ENCODE measurements at regions not wholly inside any gene's neighbourhood (a gene's known extent, or its start where the extent isn't known, plus 50 kb on each side); places are given as distances from the start of the nearest gene placed in this dataset.

GRCh38 chr3:192040282-192041043 is 579.5 kb downstream of the PYDC2 start:
- H3K27me3 Mint-ChIP-seq (ENCODE audit: low read depth) = no peaks in the 10 kb centered on the region
- H3K4me3 Mint-ChIP-seq = no peak overlapping the region
- no peaks in the 10 kb centered on the region for H3K9me3 Mint-ChIP-seq
- H3K27ac Mint-ChIP-seq (ENCODE audit: unreplicated experiment) = no peak overlapping the region
- H3K4me1 Mint-ChIP-seq = no peaks in the 10 kb centered on the region
- no peak for DNase-seq (ENCODE audit: low read depth, low spot score)
- TF ChIP-seq CTCF (conservative IDR thresholded peaks at IDR 0.05) = no peak
- no peaks in the 10 kb centered on the region for H3K36me3 Mint-ChIP-seq (ENCODE audit: low read depth)

- H3K27me3 Mint-ChIP-seq (ENCODE audit: low read depth) = no peaks in the 10 kb centered on the region
- TF ChIP-seq CTCF (conservative IDR thresholded peaks at IDR 0.05) = no peak
- H3K36me3 Mint-ChIP-seq (ENCODE audit: low read depth) = no peaks in the 10 kb centered on the region
- DNase-seq (ENCODE audit: low read depth, low spot score) = no peak
- H3K4me3 Mint-ChIP-seq = no peak overlapping the region
- no peak overlapping the region for H3K27ac Mint-ChIP-seq (ENCODE audit: unreplicated experiment)
- H3K4me1 Mint-ChIP-seq = no peaks in the 10 kb centered on the region
- H3K9me3 Mint-ChIP-seq = no peaks in the 10 kb centered on the region
Measured at GRCh38 chr3:192042116-192042515, 581.2 kb downstream of the PYDC2 start.

GRCh38 chr3:192054881-192055280 is 593.9 kb downstream of the PYDC2 start:
- H3K4me1 Mint-ChIP-seq = no peaks in the 10 kb centered on the region
- no peaks in the 10 kb centered on the region for H3K36me3 Mint-ChIP-seq (ENCODE audit: low read depth)
- no peak for DNase-seq (ENCODE audit: low read depth, low spot score)
- no peak overlapping the region for H3K27ac Mint-ChIP-seq (ENCODE audit: unreplicated experiment)
- H3K9me3 Mint-ChIP-seq = no peaks in the 10 kb centered on the region
- H3K4me3 Mint-ChIP-seq = no peak overlapping the region
- no peaks in the 10 kb centered on the region for H3K27me3 Mint-ChIP-seq (ENCODE audit: low read depth)
- no peak for TF ChIP-seq CTCF (conservative IDR thresholded peaks at IDR 0.05)

GRCh38 chr3:192055946-192056345 is 595.0 kb downstream of the PYDC2 start:
- DNase-seq (ENCODE audit: low read depth, low spot score) = no peak
- H3K27ac Mint-ChIP-seq (ENCODE audit: unreplicated experiment) = peak overlapping the region; percentile 72
- no peaks in the 10 kb centered on the region for H3K36me3 Mint-ChIP-seq (ENCODE audit: low read depth)
- no peak for TF ChIP-seq CTCF (conservative IDR thresholded peaks at IDR 0.05)
- H3K4me3 Mint-ChIP-seq = no peak overlapping the region
- H3K4me1 Mint-ChIP-seq = peaks cover 8% of the 10 kb centered on the region
- H3K9me3 Mint-ChIP-seq = no peaks in the 10 kb centered on the region
- H3K27me3 Mint-ChIP-seq (ENCODE audit: low read depth) = no peaks in the 10 kb centered on the region

- Mint-ChIP-seq H3K36me3 (ENCODE audit: low read depth) (no peaks in the 10 kb centered on the region), H3K4me3 (no peak overlapping the region), H3K27ac (ENCODE audit: unreplicated experiment) (no peak overlapping the region), H3K27me3 (ENCODE audit: low read depth) (no peaks in the 10 kb centered on the region), H3K9me3 (no peaks in the 10 kb centered on the region), H3K4me1 (peaks cover 9% of the 10 kb centered on the region)
- DNase-seq (ENCODE audit: low read depth, low spot score) = no peak
- TF ChIP-seq CTCF (conservative IDR thresholded peaks at IDR 0.05) = no peak
Measured at GRCh38 chr3:192057261-192057660, 596.3 kb downstream of the PYDC2 start.
